CD8-positive, alpha-beta memory T cell (primary cell): ENCODE measurements at regions not wholly inside any gene's neighbourhood (a gene's known extent, or its start where the extent isn't known, plus 50 kb on each side); places are given as distances from the start of the nearest gene placed in this dataset.
"Not testable (repeated sequence)": the region's sequence is repeated elsewhere in the genome, so short reads cannot be mapped to it uniquely, and the experiment has no call there.

Experiments used
- CTCF ChIA-PET: fragments of 350-600 bp; sonication (Branson Sonifier 250); formaldehyde crosslinking; loops from one replicate; lab custom pipeline; 2021; ENCODE audit warnings: antibody characterized with exemption; lab: Charles Lee
- POLR2A ChIA-PET: fragments of 350-600 bp; sonication (Branson Sonifier 250); formaldehyde crosslinking; loops from one replicate; lab custom pipeline; 2021; ENCODE audit warnings: antibody characterized with exemption; lab: Charles Lee
- DNase-seq, 5 donors: peaks; one replicate each; pipeline versions ENCODE4 v3.0.0 to v3.0.0-alpha.2; 2020 to 2022; ENCODE audit warnings: mixed read lengths in 1 of 5
- H3K27ac ChIP-seq: one replicate; pipeline ENCODE4 v1.7.0; 2013; ENCODE audit warnings: low read depth, mild to moderate bottlenecking, low read length, moderate library complexity
- H3K27me3 ChIP-seq: 2 replicates; pipeline ENCODE4 v1.7.0; 2013; ENCODE audit warnings: low read length, mild to moderate bottlenecking; ENCODE audit not compliant: insufficient read depth, poor library complexity, severe bottlenecking
- H3K36me3 ChIP-seq: 2 replicates; pipeline ENCODE4 v1.7.0; 2013; ENCODE audit warnings: mild to moderate bottlenecking, low read length, moderate library complexity; ENCODE audit not compliant: insufficient read depth
- H3K4me1 ChIP-seq: 2 replicates; pipeline ENCODE4 v1.7.0; 2013; ENCODE audit warnings: mild to moderate bottlenecking, low read length, moderate library complexity; ENCODE audit not compliant: insufficient read depth
- H3K4me3 ChIP-seq: 2 replicates; pipeline ENCODE4 v1.7.0; 2013; ENCODE audit warnings: mild to moderate bottlenecking, low read length
- H3K9me3 ChIP-seq: 2 replicates; pipeline ENCODE4 v1.7.0; 2013; ENCODE audit warnings: mild to moderate bottlenecking, low read length
- H3K27ac Mint-ChIP-seq, 8 donors: one replicate each; pipeline ENCODE4 v1.8.0; 2020 to 2021; ENCODE audit warnings: mixed read lengths in 8 of 8, mild to moderate bottlenecking in 6 of 8, inconsistent platforms in 3 of 8, moderate library complexity in 3 of 8
- H3K27me3 Mint-ChIP-seq, 2 donors: one replicate each; pipeline ENCODE4 v1.8.0; 2020 to 2021; ENCODE audit warnings: mixed read lengths in 2 of 2, mild to moderate bottlenecking in 1 of 2, moderate library complexity in 1 of 2
- H3K36me3 Mint-ChIP-seq, 3 donors: one replicate each; pipeline ENCODE4 v1.8.0; 2020 to 2021; ENCODE audit warnings: mixed read lengths in 3 of 3, inconsistent platforms in 1 of 3, mild to moderate bottlenecking in 1 of 3
- H3K4me1 Mint-ChIP-seq, 3 donors: one replicate each; pipeline ENCODE4 v1.8.0; 2020 to 2021; ENCODE audit warnings: mixed read lengths in 3 of 3, inconsistent platforms in 1 of 3, mild to moderate bottlenecking in 1 of 3
- H3K4me3 Mint-ChIP-seq, 7 donors: one replicate each; pipeline ENCODE4 v1.8.0; 2020 to 2021; ENCODE audit warnings: mixed read lengths in 7 of 7, mild to moderate bottlenecking in 6 of 7, moderate library complexity in 4 of 7, inconsistent platforms in 2 of 7
- H3K9me3 Mint-ChIP-seq, 5 donors: one replicate each; pipeline ENCODE4 v1.8.0; 2020 to 2022; ENCODE audit warnings: mixed read lengths in 5 of 5, mild to moderate bottlenecking in 3 of 5, moderate library complexity in 2 of 5, inconsistent platforms in 1 of 5

GRCh38 chr14:86168371-86168770 lies 638.4 kb downstream of the FLRT2 start:
- Histone ChIP-seq H3K9me3 (no peaks in the 10 kb centered on the region), H3K27ac (no peak overlapping the region), H3K36me3 (no peaks in the 10 kb centered on the region), H3K27me3 (no peaks in the 10 kb centered on the region), H3K4me1 (no peaks in the 10 kb centered on the region), H3K4me3 (no peak overlapping the region)
- no peak for DNase-seq
- POLR2A ChIA-PET, result no interaction called here
- CTCF ChIA-PET, result no interaction called here
- Mint-ChIP-seq H3K4me3 (no peak overlapping the region), H3K27me3 (no peaks in the 10 kb centered on the region), H3K27ac (no peak overlapping the region), H3K36me3 (no peaks in the 10 kb centered on the region), H3K4me1 (no peaks in the 10 kb centered on the region), H3K9me3 (peaks cover 0 to 10% (median 4%) of the 10 kb centered on the region in 5 donors)

GRCh38 chr14:86166541-86166940 lies 636.6 kb downstream of the FLRT2 start:
- peaks cover 0 to 5% (median 3%) of the 10 kb centered on the region in 5 donors for H3K9me3 Mint-ChIP-seq
- ChIA-PET POLR2A (no interaction called here), CTCF (no interaction called here)
- Histone ChIP-seq H3K27me3 (no peaks in the 10 kb centered on the region), H3K9me3 (no peaks in the 10 kb centered on the region), H3K4me1 (no peaks in the 10 kb centered on the region), H3K36me3 (no peaks in the 10 kb centered on the region), H3K4me3 (no peak overlapping the region), H3K27ac (no peak overlapping the region)
- no peaks in the 10 kb centered on the region for H3K27me3 Mint-ChIP-seq
- H3K4me1 Mint-ChIP-seq, result no peaks in the 10 kb centered on the region
- H3K36me3 Mint-ChIP-seq, result no peaks in the 10 kb centered on the region
- no peak for DNase-seq
- H3K27ac Mint-ChIP-seq, result no peak overlapping the region
- H3K4me3 Mint-ChIP-seq, result no peak overlapping the region

- no peak overlapping the region for H3K27ac ChIP-seq
- H3K36me3 ChIP-seq, result no peaks in the 10 kb centered on the region
- no peaks in the 10 kb centered on the region for H3K27me3 ChIP-seq
- H3K27ac Mint-ChIP-seq, result no peak overlapping the region
- no peak overlapping the region for H3K4me3 Mint-ChIP-seq
- no peaks in the 10 kb centered on the region for H3K36me3 Mint-ChIP-seq
- H3K9me3 ChIP-seq, result no peaks in the 10 kb centered on the region
- H3K27me3 Mint-ChIP-seq, result no peaks in the 10 kb centered on the region
- no peak for DNase-seq
- H3K4me1 Mint-ChIP-seq, result no peaks in the 10 kb centered on the region
- H3K4me1 ChIP-seq, result no peaks in the 10 kb centered on the region
- no peak overlapping the region for H3K4me3 ChIP-seq
- POLR2A ChIA-PET, result no interaction called here
- CTCF ChIA-PET, result no interaction called here
- peaks cover 0 to 8% (median 3%) of the 10 kb centered on the region in 5 donors for H3K9me3 Mint-ChIP-seq
These were observed 623.5 kb downstream of the FLRT2 start for GRCh38 chr14:86153480-86153879.

GRCh38 chr14:86143248-86143647 lies 613.3 kb downstream of the FLRT2 start:
- H3K27me3 ChIP-seq, result no peaks in the 10 kb centered on the region
- peaks cover 21 to 33% (median 25%) of the 10 kb centered on the region in 5 donors for H3K9me3 Mint-ChIP-seq
- H3K36me3 ChIP-seq, result no peaks in the 10 kb centered on the region
- H3K9me3 ChIP-seq, result peaks cover 5% of the 10 kb centered on the region
- H3K4me1 ChIP-seq, result no peaks in the 10 kb centered on the region
- ChIA-PET POLR2A (no interaction called here), CTCF (no interaction called here)
- H3K4me1 Mint-ChIP-seq, result no peaks in the 10 kb centered on the region
- no peak overlapping the region for H3K27ac Mint-ChIP-seq
- no peak overlapping the region for H3K4me3 ChIP-seq
- no peaks in the 10 kb centered on the region for H3K27me3 Mint-ChIP-seq
- no peaks in the 10 kb centered on the region for H3K36me3 Mint-ChIP-seq
- H3K27ac ChIP-seq, result no peak overlapping the region
- no peak overlapping the region for H3K4me3 Mint-ChIP-seq
- no peak for DNase-seq

- Histone ChIP-seq H3K27ac (no peak overlapping the region), H3K4me1 (no peaks in the 10 kb centered on the region), H3K9me3 (peaks cover 11% of the 10 kb centered on the region), H3K27me3 (no peaks in the 10 kb centered on the region), H3K36me3 (no peaks in the 10 kb centered on the region), H3K4me3 (no peak overlapping the region)
- Mint-ChIP-seq H3K4me1 (no peaks in the 10 kb centered on the region), H3K36me3 (no peaks in the 10 kb centered on the region), H3K27ac (no peak overlapping the region), H3K4me3 (no peak overlapping the region), H3K27me3 (no peaks in the 10 kb centered on the region), H3K9me3 (peaks cover 29 to 44% (median 38%) of the 10 kb centered on the region in 5 donors)
- DNase-seq, result no peak
- POLR2A ChIA-PET, result no interaction called here
- CTCF ChIA-PET, result no interaction called here
These were observed 612.0 kb downstream of the FLRT2 start for GRCh38 chr14:86141966-86142365.

GRCh38 chr14:86129426-86129825 lies 599.5 kb downstream of the FLRT2 start:
- no peak for DNase-seq
- Histone ChIP-seq H3K9me3 (no peaks in the 10 kb centered on the region), H3K4me1 (no peaks in the 10 kb centered on the region), H3K27me3 (no peaks in the 10 kb centered on the region), H3K36me3 (no peaks in the 10 kb centered on the region), H3K27ac (no peak overlapping the region), H3K4me3 (no peak overlapping the region)
- peaks cover 6 to 36% (median 23%) of the 10 kb centered on the region in 5 donors for H3K9me3 Mint-ChIP-seq
- no peak overlapping the region for H3K27ac Mint-ChIP-seq
- H3K27me3 Mint-ChIP-seq, result no peaks in the 10 kb centered on the region
- H3K4me1 Mint-ChIP-seq, result no peaks in the 10 kb centered on the region
- POLR2A ChIA-PET, result no interaction called here
- H3K36me3 Mint-ChIP-seq, result peaks cover 20 to 53% (median 32%) of the 10 kb centered on the region in 3 donors
- peak overlapping the region in 1 of 7 donors; percentile 36 for H3K4me3 Mint-ChIP-seq
- CTCF ChIA-PET, result no interaction called here

GRCh38 chr14:86124328-86124727 lies 594.4 kb downstream of the FLRT2 start:
- H3K27ac Mint-ChIP-seq, result no peak overlapping the region
- CTCF ChIA-PET, result no interaction called here
- DNase-seq, result no peak
- no peak overlapping the region for H3K4me3 Mint-ChIP-seq
- POLR2A ChIA-PET, result no interaction called here
- Histone ChIP-seq H3K4me3 (no peak overlapping the region), H3K27me3 (no peaks in the 10 kb centered on the region), H3K9me3 (no peaks in the 10 kb centered on the region), H3K27ac (no peak overlapping the region), H3K36me3 (no peaks in the 10 kb centered on the region), H3K4me1 (no peaks in the 10 kb centered on the region)
- peaks cover 0 to 2% (median 0%) of the 10 kb centered on the region in 3 donors for H3K4me1 Mint-ChIP-seq
- H3K9me3 Mint-ChIP-seq, result peaks cover 5 to 27% (median 14%) of the 10 kb centered on the region in 5 donors
- H3K36me3 Mint-ChIP-seq, result peaks cover 18 to 59% (median 25%) of the 10 kb centered on the region in 3 donors
- H3K27me3 Mint-ChIP-seq, result no peaks in the 10 kb centered on the region

GRCh38 chr14:86115972-86116371 lies 586.0 kb downstream of the FLRT2 start:
- H3K27ac ChIP-seq, result no peak overlapping the region
- peaks cover 2 to 57% (median 22%) of the 10 kb centered on the region in 3 donors for H3K36me3 Mint-ChIP-seq
- H3K9me3 Mint-ChIP-seq, result peaks cover 11 to 52% (median 24%) of the 10 kb centered on the region in 5 donors
- ChIA-PET CTCF (no interaction called here), POLR2A (no interaction called here)
- no peaks in the 10 kb centered on the region for H3K27me3 Mint-ChIP-seq
- DNase-seq, result no peak
- H3K36me3 ChIP-seq, result no peaks in the 10 kb centered on the region
- no peaks in the 10 kb centered on the region for H3K4me1 ChIP-seq
- no peak overlapping the region for H3K4me3 ChIP-seq
- H3K9me3 ChIP-seq, result no peaks in the 10 kb centered on the region
- no peak overlapping the region for H3K4me3 Mint-ChIP-seq
- H3K27ac Mint-ChIP-seq, result no peak overlapping the region
- peaks cover 3 to 4% (median 4%) of the 10 kb centered on the region in 3 donors for H3K4me1 Mint-ChIP-seq
- no peaks in the 10 kb centered on the region for H3K27me3 ChIP-seq

GRCh38 chr14:86110871-86111270 lies 580.9 kb downstream of the FLRT2 start:
- H3K9me3 ChIP-seq, H3K27me3 ChIP-seq, POLR2A ChIA-PET, H3K4me1 Mint-ChIP-seq, H3K4me3 Mint-ChIP-seq, H3K27ac Mint-ChIP-seq, H3K27me3 Mint-ChIP-seq, DNase-seq, H3K36me3 ChIP-seq, H3K4me3 ChIP-seq, CTCF ChIA-PET, H3K4me1 ChIP-seq, H3K27ac ChIP-seq: not testable (repeated sequence)
- peaks cover 0 to 38% (median 12%) of the 10 kb centered on the region in 3 donors for H3K36me3 Mint-ChIP-seq
- peaks cover 7 to 33% (median 15%) of the 10 kb centered on the region in 5 donors for H3K9me3 Mint-ChIP-seq
